Endometrial microvascular endothelial cells (primary cell): ENCODE measurements at regions not wholly inside any gene's neighbourhood (a gene's known extent, or its start where the extent isn't known, plus 50 kb on each side); places are given as distances from the start of the nearest gene placed in this dataset.

Source experiments
- in situ Hi-C: cut with HindIII; loops from 2 replicates; pipeline ENCODE4 v1.10.0; 2017; ENCODE audit warnings: low sequenced_read_pairs, low pct_unique_long_range_greater_than_20kb; ENCODE audit errors: inconsistent ontology term

GRCh38 chr12:4117386-4118016, 156.1 kb upstream of the CCND2 start:
- in situ Hi-C loops = loop anchor here (25.0 kb wide), 1 partner anchor 145 kb away; the partner anchor contains the start of gene CCND2

DNA sequence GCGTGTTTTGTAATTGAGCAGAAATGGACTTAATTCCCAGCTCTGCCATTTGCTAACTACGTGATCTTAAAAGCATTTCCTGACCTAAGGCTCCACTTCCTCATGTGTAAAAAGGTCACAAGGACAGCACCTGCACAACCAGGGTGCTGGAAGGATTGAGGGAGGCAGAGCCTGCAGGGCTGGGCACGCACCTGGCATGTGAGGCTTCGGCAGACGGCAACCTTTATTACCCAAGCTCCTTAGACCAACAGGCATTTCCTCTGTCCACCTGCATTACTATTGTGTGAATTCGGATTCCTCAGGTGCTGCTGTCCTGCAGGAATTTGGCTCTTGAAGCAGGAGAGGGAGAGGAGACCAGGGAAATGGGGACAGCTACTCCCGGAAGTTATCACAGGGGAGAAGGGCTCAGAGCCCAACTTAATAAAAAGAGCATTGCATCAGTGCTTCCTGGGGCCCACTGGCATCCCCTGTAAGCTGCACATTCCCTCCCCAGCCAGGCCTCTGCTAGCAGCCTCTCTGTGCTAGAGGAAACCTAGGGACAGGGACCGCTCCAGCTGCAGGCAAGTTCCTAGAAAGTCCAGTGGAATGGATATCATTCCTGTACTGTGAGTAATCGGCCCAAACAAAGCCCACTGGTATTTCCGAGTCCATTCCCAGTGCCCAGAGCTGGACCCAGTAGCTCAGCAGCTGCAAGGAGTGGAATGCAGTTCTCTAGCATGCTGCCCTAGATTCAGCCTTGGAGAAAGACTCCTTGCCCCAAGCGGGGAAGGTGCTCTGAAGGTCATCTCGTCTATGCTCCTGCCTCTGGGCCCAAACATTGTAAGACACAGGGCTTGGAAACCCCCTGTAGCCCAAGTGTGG, 157.1 kb upstream of the CCND2 start:
- in situ Hi-C loops = loop anchor here (25.0 kb wide), 1 partner anchor 146 kb away; the partner anchor contains the start of gene CCND2

DNA sequence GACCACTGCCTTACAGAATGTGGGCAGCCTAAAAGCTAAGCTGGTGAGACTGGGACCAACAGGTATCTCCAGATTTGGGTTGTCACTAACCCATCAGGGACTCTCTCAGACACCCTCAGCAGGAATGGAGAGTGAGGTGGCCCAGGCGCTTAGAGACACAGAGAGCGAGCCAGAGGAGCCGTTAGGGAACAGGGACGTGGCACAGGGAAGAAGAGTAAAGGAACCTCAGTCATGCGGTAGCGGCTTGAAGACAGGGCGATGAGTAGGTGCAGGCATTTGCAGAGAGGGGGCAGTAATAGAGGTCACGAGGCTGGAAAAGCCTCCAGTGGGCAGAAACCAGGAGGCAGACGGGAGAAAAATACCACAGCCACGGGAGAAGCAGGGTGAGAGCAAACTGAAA, 158.0 kb upstream of the CCND2 start:
- in situ Hi-C loops = loop anchor here (25.0 kb wide), 1 partner anchor 147 kb away; the partner anchor contains the start of gene CCND2

DNA sequence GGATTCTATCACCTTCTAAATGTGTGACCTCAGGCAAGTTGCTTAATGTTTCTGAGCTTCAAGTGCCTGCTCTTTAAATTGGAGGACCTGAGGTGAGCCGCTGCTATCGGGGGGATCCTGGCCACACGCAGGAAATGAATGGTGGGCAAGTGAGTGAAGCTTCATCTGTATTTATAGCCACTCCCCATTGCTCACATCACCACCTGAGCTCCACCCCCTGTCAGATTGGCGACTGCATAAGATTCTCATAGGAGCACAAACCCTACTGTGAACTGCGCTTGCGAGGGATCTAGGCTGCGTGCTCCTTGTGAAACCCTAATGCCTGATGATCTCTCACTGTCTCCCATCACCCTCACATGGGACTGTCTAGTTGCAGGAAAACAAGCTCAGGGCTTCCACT, 158.6 kb upstream of the CCND2 start:
- in situ Hi-C loops = loop anchor here (25.0 kb wide), 1 partner anchor 147 kb away; the partner anchor contains the start of gene CCND2

- in situ Hi-C loops = loop anchor here (25.0 kb wide), 1 partner anchor 149 kb away; the partner anchor contains the start of gene CCND2
Measured at GRCh38 chr12:4112734-4113325, 160.7 kb upstream of the CCND2 start.

- in situ Hi-C loops = loop anchor here (25.0 kb wide), 1 partner anchor 150 kb away; the partner anchor contains the start of gene CCND2
Measured at GRCh38 chr12:4112290-4112689, 161.3 kb upstream of the CCND2 start.

- in situ Hi-C loops = loop anchor here (25.0 kb wide), 1 partner anchor 151 kb away; the partner anchor contains the start of gene CCND2
Measured at GRCh38 chr12:4111010-4111409, 162.6 kb upstream of the CCND2 start.

GRCh38 chr12:4109826-4110225, 163.7 kb upstream of the CCND2 start:
- in situ Hi-C loops = loop anchor here (25.0 kb wide), 1 partner anchor 152 kb away; the partner anchor contains the start of gene CCND2

- in situ Hi-C loops = loop anchor here (25.0 kb wide), 1 partner anchor 153 kb away; the partner anchor contains the start of gene CCND2
Measured at GRCh38 chr12:4108803-4109345, 164.7 kb upstream of the CCND2 start.

- in situ Hi-C loops = loop anchor here (25.0 kb wide), 1 partner anchor 154 kb away; the partner anchor contains the start of gene CCND2
Measured at GRCh38 chr12:4107911-4108697, 165.5 kb upstream of the CCND2 start.

DNA sequence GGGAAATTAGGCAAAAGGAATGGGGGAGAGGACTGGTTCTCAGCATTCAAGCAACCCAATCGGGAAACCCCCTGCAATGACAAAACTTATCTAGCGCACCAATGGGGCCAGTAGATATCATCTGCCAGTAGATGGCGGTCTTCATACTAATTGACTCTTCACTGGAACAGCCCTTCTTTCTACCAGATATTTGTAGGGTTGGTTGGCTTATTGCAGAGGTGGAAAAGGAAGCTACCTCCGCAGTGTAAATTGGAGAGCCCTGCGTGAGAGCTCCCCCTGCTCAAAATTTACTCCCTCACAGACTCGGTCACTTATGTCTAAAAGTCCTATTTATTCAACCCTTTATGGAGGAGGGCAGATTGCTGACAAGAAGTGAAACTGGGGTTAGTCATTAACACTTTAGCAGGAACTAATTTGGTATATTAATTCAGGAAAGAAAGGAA, 166.1 kb upstream of the CCND2 start:
- in situ Hi-C loops = loop anchor here (25.0 kb wide), 1 partner anchor 155 kb away; the partner anchor contains the start of gene CCND2

- in situ Hi-C loops = loop anchor here (25.0 kb wide), 1 partner anchor 156 kb away; the partner anchor contains the start of gene CCND2
Measured at GRCh38 chr12:4106621-4107020, 166.9 kb upstream of the CCND2 start.

DNA sequence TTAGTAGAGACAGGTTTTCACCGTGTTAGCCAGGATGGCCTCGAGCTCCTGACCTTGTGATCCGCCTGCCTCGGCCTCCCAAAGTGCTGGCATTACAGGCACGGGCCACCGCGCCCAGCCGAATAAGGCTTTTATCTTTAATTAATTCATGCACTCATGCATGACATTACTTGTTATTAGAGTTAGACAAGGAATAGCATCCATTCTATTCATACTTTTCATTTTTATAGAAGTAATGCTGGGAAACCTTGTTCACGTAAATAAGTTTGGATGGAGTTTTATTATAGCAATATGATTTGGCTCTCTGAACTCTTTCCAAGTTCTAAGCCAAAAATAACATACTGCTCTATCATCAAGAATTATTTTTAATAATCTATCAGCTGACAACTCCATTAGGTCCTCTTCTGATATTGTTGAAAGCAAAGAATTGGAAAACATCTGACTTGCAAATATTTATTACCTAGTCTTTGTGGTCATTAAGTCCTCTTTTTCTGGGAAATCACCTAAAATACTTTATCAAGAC, 168.8 kb upstream of the CCND2 start:
- in situ Hi-C loops = loop anchor here (25.0 kb wide), 1 partner anchor 158 kb away; the partner anchor contains the start of gene CCND2

GRCh38 chr12:4099276-4099675, 174.3 kb upstream of the CCND2 start:
- in situ Hi-C loops = no loop called here

GRCh38 chr12:4091016-4091743, 182.4 kb upstream of the CCND2 start:
- in situ Hi-C loops = no loop called here

- in situ Hi-C loops = no loop called here
Measured at GRCh38 chr12:4089956-4090355, 183.6 kb upstream of the CCND2 start.

DNA sequence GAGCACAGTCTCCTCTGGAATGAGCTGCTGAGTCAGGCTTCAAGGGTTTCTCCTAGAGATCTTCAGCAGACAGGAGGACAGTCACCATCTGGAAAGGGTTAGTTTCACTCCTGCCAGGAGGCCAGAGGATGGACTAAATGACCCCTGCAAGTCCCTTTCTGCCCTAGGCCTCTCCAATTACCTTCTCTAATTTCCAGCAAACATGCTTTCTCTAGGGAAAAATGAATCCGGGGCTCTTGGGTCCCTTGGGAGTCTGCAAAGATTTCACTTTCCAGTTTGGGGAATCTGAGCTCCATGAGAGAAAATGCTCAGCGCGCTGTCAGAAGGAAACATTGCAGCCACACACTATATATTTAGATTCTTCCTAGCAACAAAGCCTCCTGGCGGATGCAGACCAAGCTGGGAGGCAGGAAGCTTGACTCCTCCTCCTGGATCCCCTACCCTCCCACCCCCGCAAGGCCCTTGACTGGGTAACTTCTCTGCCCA, 184.4 kb upstream of the CCND2 start:
- in situ Hi-C loops = no loop called here
